ENCODE measurements at regions not wholly inside any gene's neighbourhood (a gene's known extent, or its start where the extent isn't known, plus 50 kb on each side); places are given as distances from the start of the nearest gene placed in this dataset.
A peak's percentile ranks its signal among the peaks of the same experiment; 100 is the strongest.

GRCh38 chr1:189816558-189816957 lies 661.1 kb downstream of the BRINP3 start:
- Histone ChIP-seq H3K4me1 (no peaks in the 10 kb centered on the region), H3K4me3 (no peak overlapping the region), H3K36me3 (no peaks in the 10 kb centered on the region), H3K27ac (no peak overlapping the region), H3K27me3 (no peaks in the 10 kb centered on the region), H3K9me3 (replicated peaks) (no peaks in the 10 kb centered on the region)
- no peak for DNase-seq

GRCh38 chr1:189819751-189820150 lies 657.9 kb downstream of the BRINP3 start:
- Histone ChIP-seq H3K9me3 (replicated peaks) (no peaks in the 10 kb centered on the region), H3K27me3 (no peaks in the 10 kb centered on the region), H3K4me3 (no peak overlapping the region), H3K27ac (no peak overlapping the region), H3K4me1 (no peaks in the 10 kb centered on the region), H3K36me3 (no peaks in the 10 kb centered on the region)
- no peak for DNase-seq

- H3K36me3 ChIP-seq: no peaks in the 10 kb centered on the region
- no peak overlapping the region for H3K4me3 ChIP-seq
- H3K9me3 ChIP-seq (replicated peaks): no peaks in the 10 kb centered on the region
- DNase-seq: no peak
- H3K27me3 ChIP-seq: no peaks in the 10 kb centered on the region
- no peaks in the 10 kb centered on the region for H3K4me1 ChIP-seq
- no peak overlapping the region for H3K27ac ChIP-seq
Measured at GRCh38 chr1:189821833-189822232, 655.8 kb downstream of the BRINP3 start.

GRCh38 chr1:189834813-189835212 lies 642.9 kb downstream of the BRINP3 start:
- Histone ChIP-seq H3K9me3 (replicated peaks) (no peaks in the 10 kb centered on the region), H3K36me3 (no peaks in the 10 kb centered on the region), H3K27me3 (no peaks in the 10 kb centered on the region), H3K4me3 (no peak overlapping the region), H3K4me1 (no peaks in the 10 kb centered on the region), H3K27ac (no peak overlapping the region)
- no peak for DNase-seq

GRCh38 chr1:189847613-189848012 lies 630.1 kb downstream of the BRINP3 start:
- Histone ChIP-seq H3K4me3 (no peak overlapping the region), H3K9me3 (replicated peaks) (no peaks in the 10 kb centered on the region), H3K4me1 (no peaks in the 10 kb centered on the region), H3K27me3 (no peaks in the 10 kb centered on the region), H3K36me3 (no peaks in the 10 kb centered on the region), H3K27ac (no peak overlapping the region)
- no peak for DNase-seq

GRCh38 chr1:189851806-189852367 lies 625.8 kb downstream of the BRINP3 start:
- H3K9me3 ChIP-seq (replicated peaks): no peaks in the 10 kb centered on the region
- H3K27me3 ChIP-seq: no peaks in the 10 kb centered on the region
- H3K36me3 ChIP-seq: no peaks in the 10 kb centered on the region
- H3K27ac ChIP-seq: no peak overlapping the region
- peak; percentile 3 to 8 for DNase-seq
- H3K4me3 ChIP-seq: no peak overlapping the region
- no peaks in the 10 kb centered on the region for H3K4me1 ChIP-seq

- Histone ChIP-seq H3K9me3 (replicated peaks) (no peaks in the 10 kb centered on the region), H3K4me3 (no peak overlapping the region), H3K27ac (no peak overlapping the region), H3K4me1 (no peaks in the 10 kb centered on the region), H3K27me3 (no peaks in the 10 kb centered on the region), H3K36me3 (no peaks in the 10 kb centered on the region)
- peak; percentile 5 to 38 for DNase-seq
Measured at GRCh38 chr1:189859385-189859977, 618.2 kb downstream of the BRINP3 start.

- Histone ChIP-seq H3K4me1 (no peaks in the 10 kb centered on the region), H3K4me3 (no peak overlapping the region), H3K36me3 (no peaks in the 10 kb centered on the region)
Measured at GRCh38 chr1:189866606-189867005, 611.1 kb downstream of the BRINP3 start.

GRCh38 chr1:189868021-189868420 lies 609.6 kb downstream of the BRINP3 start:
- no peaks in the 10 kb centered on the region for H3K27me3 ChIP-seq
- no peak overlapping the region for H3K4me3 ChIP-seq
- no peaks in the 10 kb centered on the region for H3K9me3 ChIP-seq (replicated peaks)
- H3K4me1 ChIP-seq: no peaks in the 10 kb centered on the region
- H3K27ac ChIP-seq: no peak overlapping the region
- H3K36me3 ChIP-seq: no peaks in the 10 kb centered on the region
- DNase-seq: no peak

More at GRCh38 chr1:189866606-189867005, 611.1 kb downstream of the BRINP3 start:
- no peaks in the 10 kb centered on the region for H3K9me3 ChIP-seq (replicated peaks)
- no peak overlapping the region for H3K27ac ChIP-seq
- peak in 1 of 2 experiments; percentile 4 for DNase-seq
- no peaks in the 10 kb centered on the region for H3K27me3 ChIP-seq

GRCh38 chr1:189874715-189875435 lies 602.8 kb downstream of the BRINP3 start:
- H3K27me3 ChIP-seq: no peaks in the 10 kb centered on the region
- DNase-seq: no peak
- H3K4me1 ChIP-seq: no peaks in the 10 kb centered on the region
- no peak overlapping the region for H3K27ac ChIP-seq
- no peaks in the 10 kb centered on the region for H3K9me3 ChIP-seq (replicated peaks)
- H3K36me3 ChIP-seq: no peaks in the 10 kb centered on the region
- H3K4me3 ChIP-seq: no peak overlapping the region

- Histone ChIP-seq H3K27me3 (no peaks in the 10 kb centered on the region), H3K36me3 (no peaks in the 10 kb centered on the region), H3K4me1 (no peaks in the 10 kb centered on the region), H3K4me3 (no peak overlapping the region), H3K27ac (no peak overlapping the region), H3K9me3 (replicated peaks) (no peaks in the 10 kb centered on the region)
- DNase-seq: no peak
Measured at GRCh38 chr1:189880135-189880534, 597.5 kb downstream of the BRINP3 start.

GRCh38 chr1:189899686-189900425 lies 577.8 kb downstream of the BRINP3 start:
- H3K27me3 ChIP-seq: no peaks in the 10 kb centered on the region
- no peak overlapping the region for H3K27ac ChIP-seq
- peak in 1 of 2 experiments; percentile 1 for DNase-seq
- H3K4me3 ChIP-seq: no peak overlapping the region
- no peaks in the 10 kb centered on the region for H3K36me3 ChIP-seq
- H3K4me1 ChIP-seq: no peaks in the 10 kb centered on the region
- H3K9me3 ChIP-seq (replicated peaks): no peaks in the 10 kb centered on the region

- no peaks in the 10 kb centered on the region for H3K36me3 ChIP-seq
- H3K27ac ChIP-seq: no peak overlapping the region
- no peaks in the 10 kb centered on the region for H3K4me1 ChIP-seq
Measured at GRCh38 chr1:189904509-189904908, 573.2 kb downstream of the BRINP3 start.

GRCh38 chr1:189908113-189908512 lies 569.6 kb downstream of the BRINP3 start:
- Histone ChIP-seq H3K27me3 (no peaks in the 10 kb centered on the region), H3K27ac (no peak overlapping the region), H3K36me3 (no peaks in the 10 kb centered on the region), H3K4me3 (no peak overlapping the region), H3K4me1 (no peaks in the 10 kb centered on the region), H3K9me3 (replicated peaks) (no peaks in the 10 kb centered on the region)
- DNase-seq: no peak

More at GRCh38 chr1:189904509-189904908, 573.2 kb downstream of the BRINP3 start:
- no peaks in the 10 kb centered on the region for H3K27me3 ChIP-seq
- DNase-seq: no peak
- no peaks in the 10 kb centered on the region for H3K9me3 ChIP-seq (replicated peaks)
- H3K4me3 ChIP-seq: no peak overlapping the region

GRCh38 chr1:189921613-189922012 lies 556.1 kb downstream of the BRINP3 start:
- Histone ChIP-seq H3K4me3 (no peak overlapping the region), H3K4me1 (no peaks in the 10 kb centered on the region), H3K27me3 (no peaks in the 10 kb centered on the region), H3K27ac (no peak overlapping the region), H3K9me3 (replicated peaks) (no peaks in the 10 kb centered on the region), H3K36me3 (no peaks in the 10 kb centered on the region)
- DNase-seq: no peak
